Glutamatergic neuron (in vitro differentiated cells): ENCODE measurements at regions not wholly inside any gene's neighbourhood (a gene's known extent, or its start where the extent isn't known, plus 50 kb on each side); places are given as distances from the start of the nearest gene placed in this dataset.

Experiments used
- DNase-seq: peaks from one replicate; pipeline ENCODE4 v3.0.0; 2022
- H3K27ac Mint-ChIP-seq: one replicate; pipeline ENCODE4 v1.8.0; 2020; ENCODE audit warnings: mild to moderate bottlenecking, mixed read lengths, inconsistent platforms; ENCODE audit not compliant: unreplicated experiment
- H3K27me3 Mint-ChIP-seq: one replicate; pipeline ENCODE4 v1.8.0; 2020; ENCODE audit warnings: mild to moderate bottlenecking, moderate library complexity, mixed read lengths, inconsistent platforms; ENCODE audit not compliant: unreplicated experiment
- H3K36me3 Mint-ChIP-seq: one replicate; pipeline ENCODE4 v1.8.0; 2020; ENCODE audit warnings: mild to moderate bottlenecking, mixed read lengths, inconsistent platforms; ENCODE audit not compliant: unreplicated experiment
- H3K4me1 Mint-ChIP-seq: one replicate; pipeline ENCODE4 v1.8.0; 2020; ENCODE audit warnings: mild to moderate bottlenecking, low read depth, mixed read lengths, inconsistent platforms; ENCODE audit not compliant: unreplicated experiment
- H3K4me3 Mint-ChIP-seq: one replicate; pipeline ENCODE4 v1.8.0; 2020; ENCODE audit warnings: mild to moderate bottlenecking, mixed read lengths, inconsistent platforms; ENCODE audit not compliant: unreplicated experiment
- H3K9me3 Mint-ChIP-seq: one replicate; pipeline ENCODE4 v1.8.0; 2020; ENCODE audit warnings: mild to moderate bottlenecking, moderate library complexity, mixed read lengths, inconsistent platforms; ENCODE audit not compliant: unreplicated experiment
- CTCF ChIP-seq: fragments of 200-600 bp; sonication (generic); IDR thresholded peaks from one replicate; pipeline ENCODE4 v1.5.0; 2021; ENCODE audit not compliant: partially characterized antibody, unreplicated experiment

- H3K9me3 Mint-ChIP-seq = no peaks in the 10 kb centered on the region
- no peak overlapping the region for H3K4me3 Mint-ChIP-seq
- TF ChIP-seq CTCF = no peak
- peaks cover 2% of the 10 kb centered on the region for H3K27me3 Mint-ChIP-seq
- no peak for DNase-seq
- no peaks in the 10 kb centered on the region for H3K36me3 Mint-ChIP-seq
- no peak overlapping the region for H3K27ac Mint-ChIP-seq
- no peaks in the 10 kb centered on the region for H3K4me1 Mint-ChIP-seq
Measured at GRCh38 chr5:39624890-39625289, 200.1 kb upstream of the DAB2 start.

- no peak for TF ChIP-seq CTCF
- no peaks in the 10 kb centered on the region for H3K4me1 Mint-ChIP-seq
Measured at GRCh38 chr5:39624268-39624886, 199.6 kb upstream of the DAB2 start.

GRCh38 chr5:39623291-39623865, 198.6 kb upstream of the DAB2 start:
- Mint-ChIP-seq H3K36me3 (no peaks in the 10 kb centered on the region), H3K27me3 (peaks cover 2% of the 10 kb centered on the region), H3K4me3 (no peak overlapping the region), H3K9me3 (no peaks in the 10 kb centered on the region), H3K27ac (no peak overlapping the region), H3K4me1 (no peaks in the 10 kb centered on the region)
- no peak for DNase-seq
- TF ChIP-seq CTCF = no peak

More at GRCh38 chr5:39624268-39624886, 199.6 kb upstream of the DAB2 start:
- Mint-ChIP-seq H3K27me3 (peaks cover 2% of the 10 kb centered on the region), H3K4me3 (no peak overlapping the region), H3K36me3 (no peaks in the 10 kb centered on the region), H3K27ac (no peak overlapping the region), H3K9me3 (no peaks in the 10 kb centered on the region)
- no peak for DNase-seq

GRCh38 chr5:39622281-39622680, 197.5 kb upstream of the DAB2 start:
- no peaks in the 10 kb centered on the region for H3K36me3 Mint-ChIP-seq
- no peak for DNase-seq
- no peaks in the 10 kb centered on the region for H3K9me3 Mint-ChIP-seq
- H3K4me1 Mint-ChIP-seq = no peaks in the 10 kb centered on the region
- H3K27ac Mint-ChIP-seq = no peak overlapping the region
- no peak for TF ChIP-seq CTCF
- no peak overlapping the region for H3K4me3 Mint-ChIP-seq
- H3K27me3 Mint-ChIP-seq = peaks cover 2% of the 10 kb centered on the region

GRCh38 chr5:39619168-39619818, 194.5 kb upstream of the DAB2 start:
- H3K4me1 Mint-ChIP-seq = no peaks in the 10 kb centered on the region
- H3K4me3 Mint-ChIP-seq = no peak overlapping the region
- no peaks in the 10 kb centered on the region for H3K36me3 Mint-ChIP-seq
- H3K27ac Mint-ChIP-seq = no peak overlapping the region
- H3K9me3 Mint-ChIP-seq = no peaks in the 10 kb centered on the region
- peaks cover 2% of the 10 kb centered on the region for H3K27me3 Mint-ChIP-seq
- TF ChIP-seq CTCF = no peak
- DNase-seq = no peak
